ENCODE measurements at regions not wholly inside any gene's neighbourhood (a gene's known extent, or its start where the extent isn't known, plus 50 kb on each side); places are given as distances from the start of the nearest gene placed in this dataset.

- no peak for DNase-seq
Observed at GRCh38 chr17:79262624-79263023, 188.0 kb downstream of the ENGASE start.

- no peak for DNase-seq
Observed at GRCh38 chr17:79261355-79262072, 186.9 kb downstream of the ENGASE start.

GRCh38 chr17:79258843-79259242, 184.2 kb downstream of the ENGASE start:
- DNase-seq = no peak

GRCh38 chr17:79258041-79258440, 183.4 kb downstream of the ENGASE start:
- DNase-seq = no peak

GRCh38 chr17:79255926-79256585, 181.4 kb downstream of the ENGASE start:
- no peak for DNase-seq

GRCh38 chr17:79255456-79255855, 180.8 kb downstream of the ENGASE start:
- DNase-seq = no peak

- no peak for DNase-seq
Observed at GRCh38 chr17:79255046-79255445, 180.4 kb downstream of the ENGASE start.

- no peak for DNase-seq
Observed at GRCh38 chr17:79252886-79253285, 178.3 kb downstream of the ENGASE start.

- no peak for DNase-seq
Observed at GRCh38 chr17:79251824-79252223, 177.2 kb downstream of the ENGASE start.

GRCh38 chr17:79249929-79250521, 175.4 kb downstream of the ENGASE start:
- DNase-seq = no peak

GRCh38 chr17:79248843-79249493, 174.3 kb downstream of the ENGASE start:
- no peak for DNase-seq

GRCh38 chr17:79246225-79247190, 171.9 kb downstream of the ENGASE start:
- DNase-seq = no peak

- no peak for DNase-seq
Observed at GRCh38 chr17:79244665-79245064, 170.0 kb downstream of the ENGASE start.

- DNase-seq = no peak
Observed at GRCh38 chr17:79243996-79244395, 169.4 kb downstream of the ENGASE start.

- no peak for DNase-seq
Observed at GRCh38 chr17:79243603-79243990, 169.0 kb downstream of the ENGASE start.

GRCh38 chr17:79242873-79243602, 168.4 kb downstream of the ENGASE start:
- no peak for DNase-seq

GRCh38 chr17:79242393-79242792, 167.8 kb downstream of the ENGASE start:
- DNase-seq = no peak

GRCh38 chr17:79241616-79242015, 167.0 kb downstream of the ENGASE start:
- no peak for DNase-seq

- no peak for DNase-seq
Observed at GRCh38 chr17:79239205-79239604, 164.6 kb downstream of the ENGASE start.

- DNase-seq = no peak
Observed at GRCh38 chr17:79237448-79238053, 162.9 kb downstream of the ENGASE start.

- DNase-seq = no peak
Observed at GRCh38 chr17:79235808-79236207, 161.2 kb downstream of the ENGASE start.
